Spleen (tissue), 11 donors: ENCODE measurements at regions not wholly inside any gene's neighbourhood (a gene's known extent, or its start where the extent isn't known, plus 50 kb on each side); places are given as distances from the start of the nearest gene placed in this dataset.

Source experiments
- DNase-seq: peaks from one replicate; pipeline ENCODE4 v3.0.0-alpha.2; 2020
- H3K27ac ChIP-seq, 8 donors: fragments of 200-600 bp; sonication (generic) in 7 of 8; 1 replicate in 4 of 8; 2 replicates in 4 of 8; pipeline versions ENCODE4 v1.5.0 to v1.8.0; 2016 to 2021; ENCODE audit warnings: inconsistent platforms in 4 of 8, mild to moderate bottlenecking in 4 of 8, moderate library complexity in 1 of 8
- H3K27me3 ChIP-seq, 7 donors: fragments of 200-600 bp; sonication (generic) in 6 of 7; replicated peaks in 1 of 7; 1 replicate in 4 of 7; 2 replicates in 3 of 7; pipeline versions ENCODE4 v1.5.0 to v1.8.0; 2016 to 2021; ENCODE audit warnings: inconsistent platforms in 3 of 7, mild to moderate bottlenecking in 1 of 7
- H3K36me3 ChIP-seq, 6 donors: fragments of 200-600 bp; sonication (generic) in 5 of 6; 1 replicate in 4 of 6; 2 replicates in 2 of 6; pipeline versions ENCODE4 v1.5.0 to v1.8.0; 2016 to 2021; ENCODE audit warnings: inconsistent platforms in 2 of 6
- H3K4me1 ChIP-seq, 6 donors: fragments of 200-600 bp; sonication (generic) in 5 of 6; 1 replicate in 3 of 6; 2 replicates in 3 of 6; pipeline versions ENCODE4 v1.5.0 to v1.8.0; 2016 to 2021; ENCODE audit warnings: inconsistent platforms in 3 of 6
- H3K4me3 ChIP-seq, 8 donors: fragments of 200-600 bp; sonication (generic) in 7 of 8; 1 replicate in 4 of 8; 2 replicates in 4 of 8; pipeline versions ENCODE4 v1.5.0 to v1.8.0; 2016 to 2021; ENCODE audit warnings: inconsistent platforms in 4 of 8, mild to moderate bottlenecking in 4 of 8, moderate library complexity in 2 of 8
- H3K9me3 ChIP-seq, 8 donors: fragments of 200-600 bp; sonication (generic) in 7 of 8; 1 replicate in 4 of 8; 2 replicates in 4 of 8; pipeline versions ENCODE4 v1.5.0 to v1.8.0; 2016 to 2021; ENCODE audit warnings: inconsistent platforms in 4 of 8
- POLR2A ChIP-seq, 3 donors: fragments of 450-650 bp; IDR thresholded peaks; one replicate each; pipeline ENCODE4 v1.5.1; 2017; ENCODE audit warnings: antibody characterized with exemption in 3 of 3, mild to moderate bottlenecking in 1 of 3
- POLR2AphosphoS5 ChIP-seq, 3 donors: sonication (generic); formaldehyde crosslinking; IDR thresholded peaks; one replicate each; pipeline ENCODE4 v1.5.1; 2017; ENCODE audit warnings: antibody characterized with exemption in 3 of 3
- WGBS, 5 donors: extraction: QIAGEN DNeasy Blood & Tissue Kit in 3 of 5; methylation state at CpG; one replicate each; pipeline versions ENCODE4 v1.1.5 to v1.1.7; 2013 to 2018; 5-methylcytosine and 5-hydroxymethylcytosine counted together
- intact Hi-C: fragments of 100-400 bp; cut with DNase I; formaldehyde crosslinking; loops from one replicate; pipeline ENCODE4 v1.15.0; 2023; ENCODE audit warnings: low total_unique reads
- TF ChIP-seq, protein P1 (sequence below), 11 experiments: fragments of 200-600 bp in 7 of 11; fragments of 450-650 bp in 4 of 11; sonication (generic) in 4 of 11; IDR thresholded peaks in 8 of 11; conservative IDR thresholded peaks in 3 of 11; 1 replicate in 7 of 11; 2 replicates in 4 of 11; pipeline versions ENCODE4 v1.4.0 to v1.8.0; 2016 to 2021; ENCODE audit warnings: antibody characterized with exemption in 11 of 11, inconsistent platforms in 4 of 11, mild to moderate bottlenecking in 1 of 11
- donor health status: healthy with polysubstance abuse.
- donor health status: DM: no; HTN: no; CAD: no; lungs with moderate emphysema.
- donor health status: DM: no; HTN: no; CAD: no.
- donor health status: Bipolar disorder and iron deficiency.
- donor health status: healthy.
- donor health status: DM: no; HTN: no; CAD: no.
- donor health status: DM: yes; HTN: yes; CAD: no.

DNA sequence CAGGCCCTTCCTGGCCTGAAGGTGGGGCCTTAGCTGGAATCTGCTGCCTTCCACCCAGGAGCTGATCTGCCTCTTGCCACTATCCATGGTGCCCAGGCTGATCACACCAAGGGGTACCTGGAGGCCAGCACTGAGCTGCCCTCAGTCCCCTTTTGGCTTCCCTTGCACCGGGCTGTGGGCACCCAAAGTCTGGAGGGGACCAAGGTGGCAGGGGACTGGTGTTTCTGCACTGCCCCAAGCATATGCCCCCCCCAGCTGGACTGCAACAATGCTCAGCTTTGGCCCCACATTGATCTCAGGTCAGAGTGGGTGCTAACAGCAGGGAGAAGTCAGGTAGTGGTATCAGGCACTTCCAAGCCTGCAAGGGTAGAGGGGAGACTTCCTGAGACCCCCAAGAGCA, 902.6 kb upstream of the EPHA6 start:
- intact Hi-C loops, result no loop called here
- Histone ChIP-seq H3K27ac (no peak overlapping the region), H3K4me1 (no peaks in the 10 kb centered on the region), H3K9me3 (peaks cover 0 to 25% (median 17%) of the 10 kb centered on the region in 8 donors), H3K4me3 (no peak overlapping the region), H3K36me3 (no peaks in the 10 kb centered on the region), H3K27me3 (no peaks in the 10 kb centered on the region)
- DNase-seq, result no peak
- no peak for TF ChIP-seq POLR2AphosphoS5 (IDR thresholded peaks at IDR 0.05)
- TF ChIP-seq, protein P1, sequence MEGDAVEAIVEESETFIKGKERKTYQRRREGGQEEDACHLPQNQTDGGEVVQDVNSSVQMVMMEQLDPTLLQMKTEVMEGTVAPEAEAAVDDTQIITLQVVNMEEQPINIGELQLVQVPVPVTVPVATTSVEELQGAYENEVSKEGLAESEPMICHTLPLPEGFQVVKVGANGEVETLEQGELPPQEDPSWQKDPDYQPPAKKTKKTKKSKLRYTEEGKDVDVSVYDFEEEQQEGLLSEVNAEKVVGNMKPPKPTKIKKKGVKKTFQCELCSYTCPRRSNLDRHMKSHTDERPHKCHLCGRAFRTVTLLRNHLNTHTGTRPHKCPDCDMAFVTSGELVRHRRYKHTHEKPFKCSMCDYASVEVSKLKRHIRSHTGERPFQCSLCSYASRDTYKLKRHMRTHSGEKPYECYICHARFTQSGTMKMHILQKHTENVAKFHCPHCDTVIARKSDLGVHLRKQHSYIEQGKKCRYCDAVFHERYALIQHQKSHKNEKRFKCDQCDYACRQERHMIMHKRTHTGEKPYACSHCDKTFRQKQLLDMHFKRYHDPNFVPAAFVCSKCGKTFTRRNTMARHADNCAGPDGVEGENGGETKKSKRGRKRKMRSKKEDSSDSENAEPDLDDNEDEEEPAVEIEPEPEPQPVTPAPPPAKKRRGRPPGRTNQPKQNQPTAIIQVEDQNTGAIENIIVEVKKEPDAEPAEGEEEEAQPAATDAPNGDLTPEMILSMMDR (IDR thresholded peaks at IDR 0.05 in 8 of 11, conservative IDR thresholded peaks at IDR 0.05 in 3 of 11), result no peak
- TF ChIP-seq POLR2A (IDR thresholded peaks at IDR 0.05), result no peak
- 74 to 92% (median 81%) methylated on average over 1 of the region's 1 CpG; no CpG with 5 or more reads in 2 of the 5 donors for WGBS, 5 donors

DNA sequence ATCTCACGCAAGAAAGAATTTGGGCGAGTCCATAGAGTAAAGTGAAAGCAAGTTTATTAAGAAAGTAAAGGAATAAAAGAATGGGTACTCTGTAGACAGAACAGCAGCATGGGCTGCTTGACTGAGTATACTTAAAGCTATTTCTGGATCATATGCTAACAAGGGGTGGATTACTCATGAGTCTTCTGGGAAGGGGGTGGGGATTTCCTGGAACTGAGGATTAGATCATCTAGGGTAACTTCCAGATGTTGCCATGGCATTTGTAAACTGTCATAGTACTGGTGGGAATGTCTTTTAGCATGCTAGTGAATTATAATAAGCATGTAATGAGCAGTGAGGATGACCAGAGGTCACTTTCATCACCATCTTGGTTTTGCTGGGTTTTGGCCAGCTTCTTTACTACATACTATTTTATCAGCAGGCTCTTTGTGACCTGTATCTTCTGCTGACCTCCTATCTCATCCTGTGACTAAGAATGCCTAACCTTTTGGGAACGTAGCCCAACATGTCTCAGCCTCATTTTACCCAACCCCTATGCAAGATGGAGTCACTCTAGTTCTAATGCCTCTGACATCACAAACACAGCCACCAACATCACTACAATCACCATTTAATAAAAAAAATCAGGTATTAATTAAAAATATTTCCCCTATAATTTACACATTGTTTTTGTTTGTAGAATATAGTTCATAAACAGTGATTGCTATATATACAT, 890.7 kb upstream of the EPHA6 start:
- Histone ChIP-seq H3K4me1 (no peaks in the 10 kb centered on the region), H3K4me3 (no peak overlapping the region), H3K36me3 (no peaks in the 10 kb centered on the region), H3K27ac (peak overlapping the region in 1 of 8 donors; percentile 30), H3K9me3 (peaks cover 0 to 6% (median 0%) of the 10 kb centered on the region in 8 donors), H3K27me3 (no peaks in the 10 kb centered on the region)
- DNase-seq, result no peak
- no peak for TF ChIP-seq POLR2AphosphoS5 (IDR thresholded peaks at IDR 0.05)
- TF ChIP-seq POLR2A (IDR thresholded peaks at IDR 0.05), result no peak
- TF ChIP-seq, protein P1 (IDR thresholded peaks at IDR 0.05 in 8 of 11, conservative IDR thresholded peaks at IDR 0.05 in 3 of 11), result no peak
- WGBS, 5 donors, result 41 to 77% (median 65%) methylated on average over 3 of the region's 3 CpGs
- intact Hi-C loops, result no loop called here

DNA sequence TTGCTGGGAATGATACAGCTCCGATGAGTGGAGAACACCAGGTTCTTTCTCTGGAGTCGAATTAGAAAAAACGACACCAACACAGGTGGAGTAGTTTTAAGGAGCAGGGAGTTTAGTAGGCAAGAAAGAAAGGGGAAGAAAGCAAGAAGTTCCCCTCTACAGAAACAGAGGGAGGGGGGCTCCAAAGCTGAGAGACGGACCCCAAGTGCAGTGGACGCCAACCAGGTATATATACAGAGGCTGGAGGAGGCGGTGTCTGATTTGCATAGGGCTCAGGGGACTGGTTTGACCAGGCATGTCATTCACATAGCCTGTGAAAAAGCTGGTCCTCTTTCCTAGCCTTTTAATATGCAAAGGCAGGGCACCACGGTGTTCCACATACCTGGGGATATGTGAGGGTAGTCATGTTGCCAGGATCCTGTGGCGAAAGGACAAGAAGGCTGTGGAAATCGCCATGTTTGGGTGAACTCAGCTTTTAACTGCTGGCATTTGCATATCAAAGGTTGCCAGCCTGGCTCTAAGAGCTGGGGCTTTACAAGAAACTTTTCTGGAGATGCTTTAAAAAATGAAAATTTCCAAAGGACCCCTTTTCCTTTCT, 887.4 kb upstream of the EPHA6 start:
- Histone ChIP-seq H3K4me1 (no peaks in the 10 kb centered on the region), H3K27ac (no peak overlapping the region), H3K36me3 (no peaks in the 10 kb centered on the region), H3K4me3 (no peak overlapping the region), H3K27me3 (no peaks in the 10 kb centered on the region), H3K9me3 (peaks cover 0 to 6% (median 0%) of the 10 kb centered on the region in 8 donors)
- intact Hi-C loops, result no loop called here
- no peak for DNase-seq
- 62 to 75% (median 71%) methylated on average over 9 of the region's 9 CpGs for WGBS, 5 donors
- TF ChIP-seq POLR2A (IDR thresholded peaks at IDR 0.05) (no peak), POLR2AphosphoS5 (IDR thresholded peaks at IDR 0.05) (no peak)
- TF ChIP-seq, protein P1 (IDR thresholded peaks at IDR 0.05 in 8 of 11, conservative IDR thresholded peaks at IDR 0.05 in 3 of 11), result no peak

DNA sequence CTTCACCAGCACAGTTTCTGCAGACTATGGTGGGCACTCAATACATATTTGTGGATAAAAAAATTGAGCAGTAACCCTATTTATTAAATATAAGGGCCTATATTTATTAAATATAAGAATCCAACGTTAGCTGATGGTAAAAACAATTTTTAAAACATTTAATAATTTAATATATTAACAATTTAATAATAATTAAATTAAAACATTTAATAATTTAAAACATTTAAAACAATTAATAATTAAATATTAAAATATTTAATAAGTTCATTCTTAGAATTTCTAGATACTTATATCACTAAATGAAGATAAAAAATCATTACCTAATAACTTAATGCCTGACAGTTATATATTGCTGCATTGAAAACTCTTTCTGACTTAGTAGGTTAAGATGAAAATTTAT, 880.2 kb upstream of the EPHA6 start:
- H3K4me1 ChIP-seq, result no peaks in the 10 kb centered on the region
- intact Hi-C loops, result no loop called here
- 51 to 73% (median 61%) methylated on average over 1 of the region's 1 CpG for WGBS, 5 donors

More for the DNA sequence above, 880.2 kb upstream of the EPHA6 start:
- TF ChIP-seq POLR2AphosphoS5 (IDR thresholded peaks at IDR 0.05), result no peak
- TF ChIP-seq, protein P1 (IDR thresholded peaks at IDR 0.05 in 8 of 11, conservative IDR thresholded peaks at IDR 0.05 in 3 of 11), result no peak
- Histone ChIP-seq H3K27me3 (no peaks in the 10 kb centered on the region), H3K27ac (no peak overlapping the region), H3K4me3 (no peak overlapping the region), H3K36me3 (no peaks in the 10 kb centered on the region), H3K9me3 (peaks cover 0 to 3% (median 0%) of the 10 kb centered on the region in 8 donors)
- no peak for DNase-seq
